Esophagus squamous epithelium (tissue), 4 donors: ENCODE measurements at regions not wholly inside any gene's neighbourhood (a gene's known extent, or its start where the extent isn't known, plus 50 kb on each side); places are given as distances from the start of the nearest gene placed in this dataset.

Experiments used
- CTCF ChIP-seq, 6 experiments: fragments of 450-650 bp in 4 of 6; fragments of 200-600 bp in 2 of 6; sonication (generic) in 2 of 6; IDR thresholded peaks; one replicate each; pipeline ENCODE4 v1.5.1; 2016 to 2019; ENCODE audit warnings: antibody characterized with exemption in 6 of 6, mild to moderate bottlenecking in 4 of 6, moderate library complexity in 4 of 6
- POLR2A ChIP-seq, 4 donors: fragments of 450-650 bp; IDR thresholded peaks; one replicate each; pipeline ENCODE4 v1.6.1; 2017; ENCODE audit warnings: antibody characterized with exemption in 4 of 4, mild to moderate bottlenecking in 4 of 4, moderate library complexity in 3 of 4

GRCh38 chr13:22219709-22220108, 548.8 kb downstream of the FGF9 start:
- TF ChIP-seq POLR2A (IDR thresholded peaks at IDR 0.05), result no peak
- TF ChIP-seq CTCF (IDR thresholded peaks at IDR 0.05), result no peak
